Stimulated activated CD4-positive, alpha-beta T cell treated with anti-CD3 and anti-CD28 coated beads, Interleukin-12 subunit alpha, Interleukin-12 subunit beta, amount 100 ng/mL, for 4 hours (primary cell): ENCODE measurements at regions not wholly inside any gene's neighbourhood (a gene's known extent, or its start where the extent isn't known, plus 50 kb on each side); places are given as distances from the start of the nearest gene placed in this dataset.
"Not testable (repeated sequence)": the region's sequence is repeated elsewhere in the genome, so short reads cannot be mapped to it uniquely, and the experiment has no call there.

Experiments
- DNase-seq: peaks from one replicate; pipeline ENCODE4 v3.0.0-alpha.2; 2020

GRCh38 chr6:141437685-141438084, 695.0 kb upstream of the GJE1 start:
- no peak for DNase-seq

- DNase-seq, result no peak
Observed at GRCh38 chr6:141437011-141437410, 695.7 kb upstream of the GJE1 start.

GRCh38 chr6:141426400-141426980, 706.2 kb upstream of the GJE1 start:
- no peak for DNase-seq

GRCh38 chr6:141421378-141421777, 711.3 kb upstream of the GJE1 start:
- DNase-seq, result no peak

GRCh38 chr6:141418076-141418475, 714.6 kb upstream of the GJE1 start:
- DNase-seq, result no peak

- no peak for DNase-seq
Observed at GRCh38 chr6:141415896-141416295, 716.8 kb upstream of the GJE1 start.

GRCh38 chr6:141413196-141413595, 719.5 kb upstream of the GJE1 start:
- no peak for DNase-seq

GRCh38 chr6:141406761-141407160, 726.0 kb upstream of the GJE1 start:
- DNase-seq, result no peak

- DNase-seq, result no peak
Observed at GRCh38 chr6:141403827-141404226, 728.9 kb upstream of the GJE1 start.

- no peak for DNase-seq
Observed at GRCh38 chr6:141403103-141403502, 729.6 kb upstream of the GJE1 start.

- no peak for DNase-seq
Observed at GRCh38 chr6:141402489-141402888, 730.2 kb upstream of the GJE1 start.

- no peak for DNase-seq
Observed at GRCh38 chr6:141401851-141402250, 730.9 kb upstream of the GJE1 start.

GRCh38 chr6:141401168-141401567, 731.6 kb upstream of the GJE1 start:
- no peak for DNase-seq

GRCh38 chr6:141398949-141399348, 733.8 kb upstream of the GJE1 start:
- DNase-seq, result no peak

GRCh38 chr6:141395443-141396008, 737.2 kb upstream of the GJE1 start:
- no peak for DNase-seq

- no peak for DNase-seq
Observed at GRCh38 chr6:141394565-141395051, 738.1 kb upstream of the GJE1 start.

- no peak for DNase-seq
Observed at GRCh38 chr6:141394125-141394536, 738.6 kb upstream of the GJE1 start.

- DNase-seq, result no peak
Observed at GRCh38 chr6:141393405-141394124, 739.2 kb upstream of the GJE1 start.

GRCh38 chr6:141391135-141391534, 741.6 kb upstream of the GJE1 start:
- not testable (repeated sequence) for DNase-seq

- DNase-seq, result no peak
Observed at GRCh38 chr6:141388666-141389065, 744.1 kb upstream of the GJE1 start.

- no peak for DNase-seq
Observed at GRCh38 chr6:141370438-141370837, 762.3 kb upstream of the GJE1 start.

GRCh38 chr6:141366796-141367195, 765.9 kb upstream of the GJE1 start:
- not testable (repeated sequence) for DNase-seq

GRCh38 chr6:141364694-141365093, 768.0 kb upstream of the GJE1 start:
- DNase-seq, result no peak

GRCh38 chr6:141364232-141364631, 768.5 kb upstream of the GJE1 start:
- DNase-seq, result no peak
